GM12864 (cell line): ENCODE measurements at regions not wholly inside any gene's neighbourhood (a gene's known extent, or its start where the extent isn't known, plus 50 kb on each side); places are given as distances from the start of the nearest gene placed in this dataset.

Source experiments
- DNase-seq: peaks from one replicate; pipeline ENCODE4 v3.0.0-alpha.2; 2011; ENCODE audit warnings: low read depth
- H3K4me3 ChIP-seq: 2 replicates; pipeline ENCODE4 v1.5.1; 2011; ENCODE audit warnings: mild to moderate bottlenecking, low read depth, low read length, control low read depth
- TF ChIP-seq, protein P1 (sequence below): IDR thresholded peaks from 2 replicates; pipeline ENCODE4 v1.5.1; 2011; ENCODE audit warnings: low read depth, mild to moderate bottlenecking, moderate library complexity, low read length, control low read depth, inconsistent platforms; ENCODE audit errors: missing control alignments

- TF ChIP-seq, protein P1, sequence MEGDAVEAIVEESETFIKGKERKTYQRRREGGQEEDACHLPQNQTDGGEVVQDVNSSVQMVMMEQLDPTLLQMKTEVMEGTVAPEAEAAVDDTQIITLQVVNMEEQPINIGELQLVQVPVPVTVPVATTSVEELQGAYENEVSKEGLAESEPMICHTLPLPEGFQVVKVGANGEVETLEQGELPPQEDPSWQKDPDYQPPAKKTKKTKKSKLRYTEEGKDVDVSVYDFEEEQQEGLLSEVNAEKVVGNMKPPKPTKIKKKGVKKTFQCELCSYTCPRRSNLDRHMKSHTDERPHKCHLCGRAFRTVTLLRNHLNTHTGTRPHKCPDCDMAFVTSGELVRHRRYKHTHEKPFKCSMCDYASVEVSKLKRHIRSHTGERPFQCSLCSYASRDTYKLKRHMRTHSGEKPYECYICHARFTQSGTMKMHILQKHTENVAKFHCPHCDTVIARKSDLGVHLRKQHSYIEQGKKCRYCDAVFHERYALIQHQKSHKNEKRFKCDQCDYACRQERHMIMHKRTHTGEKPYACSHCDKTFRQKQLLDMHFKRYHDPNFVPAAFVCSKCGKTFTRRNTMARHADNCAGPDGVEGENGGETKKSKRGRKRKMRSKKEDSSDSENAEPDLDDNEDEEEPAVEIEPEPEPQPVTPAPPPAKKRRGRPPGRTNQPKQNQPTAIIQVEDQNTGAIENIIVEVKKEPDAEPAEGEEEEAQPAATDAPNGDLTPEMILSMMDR: no peak
- no peak overlapping the region for H3K4me3 ChIP-seq
- DNase-seq: no peak
These were observed 112.4 kb upstream of the ARHGAP24 start for GRCh38 chr4:85362550-85362949.

DNA sequence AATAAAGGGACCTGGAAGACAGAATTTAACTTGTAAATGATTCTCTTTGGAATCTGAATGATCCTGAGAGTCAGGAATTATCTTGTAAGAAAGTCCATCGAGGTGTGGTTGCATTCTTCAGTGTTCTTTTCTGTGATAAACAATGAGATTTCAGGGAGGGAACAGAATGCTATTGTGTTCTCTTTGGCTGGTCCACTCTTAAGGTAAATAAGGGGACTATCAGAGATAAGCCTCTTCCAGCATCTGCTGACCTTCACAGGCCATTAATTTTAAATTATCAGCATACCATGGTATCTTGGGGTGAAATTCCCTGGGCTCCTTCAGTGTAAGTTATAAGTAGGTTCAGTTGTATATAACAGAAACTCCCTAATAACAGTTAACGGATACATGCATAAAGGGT is 107.1 kb upstream of the ARHGAP24 start:
- TF ChIP-seq, protein P1: no peak
- H3K4me3 ChIP-seq: no peak overlapping the region
- DNase-seq: no peak

GRCh38 chr4:85368240-85368639 is 106.7 kb upstream of the ARHGAP24 start:
- H3K4me3 ChIP-seq: no peak overlapping the region
- DNase-seq: no peak

GRCh38 chr4:85368932-85369331 is 106.0 kb upstream of the ARHGAP24 start:
- no peak overlapping the region for H3K4me3 ChIP-seq
- TF ChIP-seq, protein P1: no peak
- DNase-seq: no peak

More at GRCh38 chr4:85368240-85368639, 106.7 kb upstream of the ARHGAP24 start:
- TF ChIP-seq, protein P1: no peak

- TF ChIP-seq, protein P1: peak; percentile 22
- DNase-seq: no peak
- no peak overlapping the region for H3K4me3 ChIP-seq
These were observed 105.1 kb upstream of the ARHGAP24 start for GRCh38 chr4:85369703-85370380.

GRCh38 chr4:85370400-85371032 is 104.4 kb upstream of the ARHGAP24 start:
- TF ChIP-seq, protein P1: peak; percentile 92
- DNase-seq: no peak
- H3K4me3 ChIP-seq: no peak overlapping the region
